Esophagus mucosa (tissue), 1 donor: ENCODE measurements at regions not wholly inside any gene's neighbourhood (a gene's known extent, or its start where the extent isn't known, plus 50 kb on each side); places are given as distances from the start of the nearest gene placed in this dataset.
A peak's percentile ranks its signal among the peaks of the same experiment; 100 is the strongest.

Experiments used
- ATAC-seq: fragments of 200-7000 bp; cut with Tn5 transposase; one replicate; pipeline ENCODE4 v1.9.1; 2020
- donor health status: DM: yes; HTN: yes; CAD: no.

- ATAC-seq = peak; percentile 8
Observed at GRCh38 chr2:46850742-46851141, 64.9 kb downstream of the MCFD2 start.

GRCh38 chr2:46849721-46850556, 65.7 kb downstream of the MCFD2 start:
- no peak for ATAC-seq

- ATAC-seq = no peak
Observed at GRCh38 chr2:46849046-46849715, 66.4 kb downstream of the MCFD2 start.

DNA sequence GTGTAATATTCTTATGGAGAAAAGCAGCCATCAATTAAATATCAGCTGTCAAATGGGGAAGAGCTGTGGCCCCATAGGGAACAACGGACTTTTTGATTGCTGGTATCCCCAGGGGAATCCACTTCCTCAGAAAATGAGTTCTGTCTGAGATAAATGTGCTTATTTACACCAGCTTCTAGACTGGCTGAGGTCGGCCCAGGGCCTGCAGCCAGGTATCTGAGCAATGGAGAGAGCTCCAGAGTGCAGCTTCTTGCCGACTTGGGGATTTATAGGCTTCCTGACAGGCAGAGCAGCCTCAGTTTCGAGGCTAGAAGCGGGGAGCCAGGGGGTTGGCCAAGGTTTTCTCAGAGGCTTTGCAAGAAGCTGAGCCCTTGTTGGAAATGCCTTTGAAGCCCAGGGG, 67.2 kb downstream of the MCFD2 start:
- ATAC-seq = no peak

DNA sequence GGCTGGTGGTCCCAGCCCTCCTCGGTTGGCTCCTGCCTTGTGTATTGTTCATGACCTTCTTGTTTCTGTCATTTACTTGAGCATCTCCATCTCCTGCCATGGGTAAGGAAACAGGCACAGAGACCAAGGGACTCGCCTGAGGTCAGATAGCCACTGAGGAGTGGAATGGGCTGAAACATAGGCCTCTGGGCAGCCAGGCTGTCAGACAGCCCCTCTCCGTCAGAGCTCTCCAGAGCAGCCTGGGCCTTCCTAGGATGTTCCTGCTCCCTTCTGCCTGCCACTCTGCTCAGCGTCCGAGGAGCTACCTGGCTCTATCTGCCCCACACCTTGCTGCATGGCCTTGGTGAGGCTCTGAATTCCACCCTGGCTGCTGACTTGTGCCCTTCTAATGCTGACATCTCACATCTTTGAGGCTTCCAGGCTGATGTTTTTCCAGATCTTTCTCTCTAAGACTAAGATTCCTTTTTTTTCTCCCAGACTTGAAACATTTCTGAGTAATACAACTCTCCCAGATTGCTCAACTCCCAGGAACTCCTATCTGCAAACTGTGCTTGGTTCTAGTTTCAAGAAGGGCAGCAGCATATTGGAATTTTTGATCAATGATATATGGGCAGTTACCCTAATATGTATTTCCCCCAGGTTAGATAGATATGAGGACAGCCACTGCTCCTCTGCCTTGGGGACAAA, 67.7 kb downstream of the MCFD2 start:
- ATAC-seq = no peak

GRCh38 chr2:46847185-46847710, 68.4 kb downstream of the MCFD2 start:
- peak; percentile 88 for ATAC-seq

DNA sequence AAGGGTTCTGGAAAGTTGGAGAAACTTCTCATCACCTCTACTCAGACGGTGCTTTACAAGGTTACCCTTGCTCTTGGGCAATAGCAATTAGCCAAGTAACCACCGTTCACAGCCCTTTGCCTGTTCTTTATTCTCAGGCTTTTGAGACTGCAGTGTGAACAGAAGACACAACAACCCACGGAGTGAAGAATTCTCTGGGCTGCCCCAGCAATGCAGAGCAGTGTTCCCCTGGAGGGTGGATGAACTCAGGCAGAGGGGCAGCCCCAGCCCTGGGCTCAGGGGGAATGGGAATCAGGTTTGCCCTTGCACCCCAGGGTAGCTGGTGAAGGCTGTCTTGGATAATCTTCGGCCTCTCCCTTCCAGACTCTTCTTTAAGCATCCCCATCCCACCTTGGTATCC, 69.1 kb downstream of the MCFD2 start:
- peak; percentile 5 for ATAC-seq

- ATAC-seq = peak; percentile 40
Observed at GRCh38 chr2:46845542-46846486, 69.8 kb downstream of the MCFD2 start.

GRCh38 chr2:46844443-46844842, 71.2 kb downstream of the MCFD2 start:
- no peak for ATAC-seq

- ATAC-seq = no peak
Observed at GRCh38 chr2:46844034-46844433, 71.6 kb downstream of the MCFD2 start.

- ATAC-seq = no peak
Observed at GRCh38 chr2:46843316-46843715, 72.3 kb downstream of the MCFD2 start.

DNA sequence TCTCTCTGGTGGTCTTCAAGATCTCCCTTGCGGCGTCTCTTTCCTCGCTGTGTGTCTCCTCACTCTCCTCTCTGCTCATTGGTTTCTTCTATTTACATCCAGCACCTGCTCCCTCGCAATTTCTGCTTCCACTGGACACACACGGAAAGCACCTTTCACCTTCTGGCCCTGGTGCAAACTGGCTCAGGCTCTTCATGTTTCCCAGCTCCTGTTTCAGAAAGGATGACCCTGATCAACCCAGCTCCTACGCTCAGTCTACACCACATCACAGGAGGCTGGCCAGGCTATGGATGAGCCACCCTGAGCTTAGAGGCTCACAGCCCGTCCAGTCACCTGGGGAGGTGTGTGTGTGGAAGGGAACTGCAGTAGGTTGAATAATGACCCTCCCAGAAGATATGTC, 72.7 kb downstream of the MCFD2 start:
- no peak for ATAC-seq

GRCh38 chr2:46841621-46842020, 74.0 kb downstream of the MCFD2 start:
- ATAC-seq = peak; percentile 33

DNA sequence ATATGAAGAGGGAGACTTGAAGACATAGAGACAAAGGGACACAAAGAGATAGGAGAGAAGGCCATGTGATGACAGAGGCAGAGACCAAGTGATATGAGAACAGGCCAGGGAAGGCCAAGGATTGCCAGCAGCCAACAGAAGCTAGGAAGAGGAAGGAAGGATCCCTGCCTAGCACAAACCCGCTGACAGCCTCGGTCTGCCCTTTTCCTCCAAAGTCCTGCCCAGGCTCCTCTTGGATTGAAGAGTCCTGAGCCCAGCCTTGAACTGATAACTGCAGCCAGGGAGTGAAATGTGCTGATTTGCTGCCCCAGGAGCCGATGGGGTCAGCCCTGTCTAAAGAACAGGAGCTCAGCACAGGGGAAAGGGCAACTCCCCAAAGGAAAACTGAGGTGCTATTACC, 76.6 kb downstream of the MCFD2 start:
- ATAC-seq = no peak

GRCh38 chr2:46837704-46838103, 77.9 kb downstream of the MCFD2 start:
- no peak for ATAC-seq

DNA sequence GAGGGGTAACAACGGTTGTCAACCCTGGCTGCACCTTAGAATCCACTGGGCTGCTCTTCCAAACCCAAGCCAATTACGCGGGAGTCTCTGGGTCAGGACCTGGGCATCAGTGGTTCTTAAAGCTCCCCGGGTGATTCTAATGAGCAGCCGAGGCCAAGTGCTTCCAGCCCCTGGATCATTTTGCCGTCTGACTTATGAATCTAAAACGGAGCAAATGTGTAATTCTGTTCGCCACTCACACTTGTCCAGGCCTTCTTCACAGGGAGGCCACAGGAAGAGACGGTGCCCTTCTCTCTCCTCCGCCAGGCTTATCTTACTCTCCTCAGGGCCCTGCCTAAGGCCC, 78.5 kb downstream of the MCFD2 start:
- no peak for ATAC-seq

- no peak for ATAC-seq
Observed at GRCh38 chr2:46836295-46837111, 79.1 kb downstream of the MCFD2 start.

GRCh38 chr2:46835520-46835919, 80.1 kb downstream of the MCFD2 start:
- ATAC-seq = no peak

GRCh38 chr2:46832543-46832942, 83.1 kb downstream of the MCFD2 start:
- no peak for ATAC-seq

- ATAC-seq = no peak
Observed at GRCh38 chr2:46831869-46832265, 83.7 kb downstream of the MCFD2 start.
